ENCODE measurements at regions not wholly inside any gene's neighbourhood (a gene's known extent, or its start where the extent isn't known, plus 50 kb on each side); places are given as distances from the start of the nearest gene placed in this dataset.

DNA sequence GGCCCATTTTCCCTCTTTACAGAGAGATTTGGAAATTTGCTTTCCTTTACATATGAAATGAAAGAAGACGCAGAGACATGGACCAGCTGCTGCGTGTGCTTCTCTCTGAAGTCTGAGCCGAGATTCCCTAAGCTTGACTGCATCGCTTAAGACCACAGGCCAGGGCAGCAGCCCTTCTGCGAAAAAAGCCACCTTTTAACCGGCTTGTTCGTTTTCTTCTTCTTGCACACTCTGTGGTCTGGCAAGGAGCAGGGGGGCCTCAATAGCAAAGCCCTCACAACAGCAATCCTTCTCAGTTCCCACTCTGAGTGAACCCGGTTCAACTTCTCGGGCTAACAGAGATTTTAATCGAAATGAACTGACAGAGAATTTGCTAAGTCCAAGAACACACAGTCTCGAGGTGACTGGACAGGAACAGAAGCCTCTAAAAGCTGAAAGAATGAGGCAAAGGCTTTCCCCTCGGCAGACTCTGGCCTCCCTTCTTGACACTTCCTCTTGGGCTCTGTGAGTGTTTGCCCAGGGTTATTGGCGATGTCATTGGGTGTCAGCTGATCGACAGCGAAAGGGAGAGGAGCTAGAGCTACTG lies 512.9 kb upstream of the KLF4 start:
- TF ChIP-seq EZH2phosphoT487 (IDR thresholded peaks at IDR 0.05; ENCODE audit: borderline replicate concordance, low read length) (no peak), CTCF (IDR thresholded peaks at IDR 0.05; ENCODE audit: low read depth, low read length, poor library complexity, severe bottlenecking) (no peak)
- Histone ChIP-seq H3K27ac (ENCODE audit: low read depth, low read length) (no peak overlapping the region), H3F3A (ENCODE audit: control insufficient read depth, insufficient read depth) (no peaks in the 10 kb centered on the region), H3K9me3 (ENCODE audit: control insufficient read depth, insufficient read depth, low read length) (no peaks in the 10 kb centered on the region), H4K20me1 (ENCODE audit: control insufficient read depth, insufficient read depth, low read depth, low read length) (no peaks in the 10 kb centered on the region), H3K4me1 (ENCODE audit: control insufficient read depth, low read length) (no peaks in the 10 kb centered on the region), H3K9me2 (replicated peaks; ENCODE audit: control insufficient read depth, low read length) (no peaks in the 10 kb centered on the region), H3K27me3 (ENCODE audit: control insufficient read depth, low read length) (no peaks in the 10 kb centered on the region), H3K4me3 (ENCODE audit: low read length) (no peak overlapping the region), H3K36me3 (ENCODE audit: control insufficient read depth, low read length) (no peaks in the 10 kb centered on the region), H3K4me2 (ENCODE audit: low read length) (no peak overlapping the region), H3K79me2 (ENCODE audit: control insufficient read depth, low read length) (no peaks in the 10 kb centered on the region)

DNA sequence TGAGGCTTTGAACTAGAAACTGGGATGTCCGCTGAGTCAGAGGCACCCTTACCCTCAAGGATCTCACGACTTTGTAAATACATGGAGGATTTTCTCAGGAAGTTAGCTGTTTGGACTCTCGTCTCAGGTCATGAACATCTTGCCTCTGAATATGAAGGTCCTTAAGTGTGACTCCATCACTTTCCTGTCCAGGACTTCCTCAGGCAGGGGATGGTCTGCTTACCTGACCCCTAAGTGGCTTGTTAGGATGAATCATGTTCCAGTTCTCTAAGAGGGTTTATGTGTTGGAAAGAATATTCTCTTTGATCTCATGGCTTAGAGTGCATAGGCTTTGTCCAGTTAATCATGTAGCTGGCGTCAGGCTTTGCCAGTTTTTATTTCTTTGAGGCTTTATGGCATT lies 511.7 kb upstream of the KLF4 start:
- Histone ChIP-seq H3K4me3 (ENCODE audit: low read length) (no peak overlapping the region), H4K20me1 (ENCODE audit: control insufficient read depth, insufficient read depth, low read depth, low read length) (no peaks in the 10 kb centered on the region), H3K27ac (ENCODE audit: low read depth, low read length) (no peak overlapping the region), H3K9me2 (replicated peaks; ENCODE audit: control insufficient read depth, low read length) (no peaks in the 10 kb centered on the region), H3K9me3 (ENCODE audit: control insufficient read depth, insufficient read depth, low read length) (no peaks in the 10 kb centered on the region), H3K79me2 (ENCODE audit: control insufficient read depth, low read length) (no peaks in the 10 kb centered on the region), H3K4me2 (ENCODE audit: low read length) (no peak overlapping the region), H3K36me3 (ENCODE audit: control insufficient read depth, low read length) (no peaks in the 10 kb centered on the region), H3F3A (ENCODE audit: control insufficient read depth, insufficient read depth) (no peaks in the 10 kb centered on the region), H3K27me3 (ENCODE audit: control insufficient read depth, low read length) (no peaks in the 10 kb centered on the region), H3K4me1 (ENCODE audit: control insufficient read depth, low read length) (no peaks in the 10 kb centered on the region)
- TF ChIP-seq CTCF (IDR thresholded peaks at IDR 0.05; ENCODE audit: low read depth, low read length, poor library complexity, severe bottlenecking) (no peak), EZH2phosphoT487 (IDR thresholded peaks at IDR 0.05; ENCODE audit: borderline replicate concordance, low read length) (no peak)

DNA sequence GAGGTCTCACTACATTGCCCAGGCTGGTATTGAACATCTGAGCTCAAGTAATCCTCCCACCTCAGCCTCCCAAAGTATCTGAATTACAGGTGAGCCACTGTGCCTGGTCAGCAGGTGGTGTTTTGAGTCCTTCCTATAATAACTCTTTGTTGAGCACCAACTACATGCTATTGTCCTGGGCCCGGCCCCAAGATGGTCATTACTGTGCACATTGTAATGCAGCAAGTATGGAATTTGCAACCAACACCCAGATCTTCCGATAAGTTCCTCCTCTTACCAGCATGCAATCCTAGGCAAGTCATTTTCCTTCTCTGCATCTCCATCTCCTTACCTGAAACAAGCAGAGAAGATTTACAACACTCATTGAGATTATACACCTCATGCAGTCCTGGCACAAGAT lies 510.3 kb upstream of the KLF4 start:
- Histone ChIP-seq H3K79me2 (ENCODE audit: control insufficient read depth, low read length) (no peaks in the 10 kb centered on the region), H3F3A (ENCODE audit: control insufficient read depth, insufficient read depth) (no peaks in the 10 kb centered on the region), H3K4me2 (ENCODE audit: low read length) (no peak overlapping the region), H3K4me1 (ENCODE audit: control insufficient read depth, low read length) (no peaks in the 10 kb centered on the region), H4K20me1 (ENCODE audit: control insufficient read depth, insufficient read depth, low read depth, low read length) (no peaks in the 10 kb centered on the region), H3K27ac (ENCODE audit: low read depth, low read length) (no peak overlapping the region), H3K36me3 (ENCODE audit: control insufficient read depth, low read length) (no peaks in the 10 kb centered on the region), H3K9me3 (ENCODE audit: control insufficient read depth, insufficient read depth, low read length) (no peaks in the 10 kb centered on the region), H3K9me2 (replicated peaks; ENCODE audit: control insufficient read depth, low read length) (no peaks in the 10 kb centered on the region), H3K27me3 (ENCODE audit: control insufficient read depth, low read length) (no peaks in the 10 kb centered on the region), H3K4me3 (ENCODE audit: low read length) (no peak overlapping the region)
- TF ChIP-seq CTCF (IDR thresholded peaks at IDR 0.05; ENCODE audit: low read depth, low read length, poor library complexity, severe bottlenecking): no peak
- no peak for TF ChIP-seq EZH2phosphoT487 (IDR thresholded peaks at IDR 0.05; ENCODE audit: borderline replicate concordance, low read length)
